ENCODE measurements at regions not wholly inside any gene's neighbourhood (a gene's known extent, or its start where the extent isn't known, plus 50 kb on each side); places are given as distances from the start of the nearest gene placed in this dataset.
"Not testable (repeated sequence)": the region's sequence is repeated elsewhere in the genome, so short reads cannot be mapped to it uniquely, and the experiment has no call there.

DNA sequence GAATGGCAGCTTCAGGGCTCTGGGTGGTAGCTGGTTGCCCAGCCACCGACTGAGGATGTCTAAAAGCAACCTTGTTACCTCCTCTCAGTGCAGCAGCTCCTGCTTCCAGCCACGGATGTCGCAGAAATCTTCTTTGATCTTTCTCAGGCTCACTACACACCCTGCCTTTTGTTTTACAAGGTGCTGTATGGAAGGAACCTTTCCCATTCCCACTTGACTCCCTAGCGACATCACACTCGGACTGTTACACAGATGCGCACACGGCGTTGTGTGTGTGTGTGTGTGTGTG lies 135.8 kb upstream of the CPHXL start:
- intact Hi-C loops (cut with DNase I; ENCODE audit: low total_unique reads), result no loop called here
- H3K27ac ChIP-seq, result no peak overlapping the region
- no peaks in the 10 kb centered on the region for H3K9me3 ChIP-seq
- no peaks in the 10 kb centered on the region for H3K36me3 ChIP-seq
- H3K4me1 ChIP-seq, result no peaks in the 10 kb centered on the region
- TF ChIP-seq CTCF (IDR thresholded peaks at IDR 0.05), result no peak
- no peak for DNase-seq
- no peak overlapping the region for H3K4me3 ChIP-seq
- no peaks in the 10 kb centered on the region for H3K27me3 ChIP-seq

- no peak for TF ChIP-seq CTCF (IDR thresholded peaks at IDR 0.05)
- intact Hi-C loops (cut with DNase I; ENCODE audit: low total_unique reads), result no loop called here
- no peaks in the 10 kb centered on the region for H3K36me3 ChIP-seq
- no peak overlapping the region for H3K4me3 ChIP-seq
- H3K27ac ChIP-seq, result no peak overlapping the region
- no peaks in the 10 kb centered on the region for H3K27me3 ChIP-seq
- DNase-seq, result no peak
- H3K4me1 ChIP-seq, result no peaks in the 10 kb centered on the region
- no peaks in the 10 kb centered on the region for H3K9me3 ChIP-seq
These were observed 138.0 kb upstream of the CPHXL start for GRCh38 chr16:75864243-75864642.

DNA sequence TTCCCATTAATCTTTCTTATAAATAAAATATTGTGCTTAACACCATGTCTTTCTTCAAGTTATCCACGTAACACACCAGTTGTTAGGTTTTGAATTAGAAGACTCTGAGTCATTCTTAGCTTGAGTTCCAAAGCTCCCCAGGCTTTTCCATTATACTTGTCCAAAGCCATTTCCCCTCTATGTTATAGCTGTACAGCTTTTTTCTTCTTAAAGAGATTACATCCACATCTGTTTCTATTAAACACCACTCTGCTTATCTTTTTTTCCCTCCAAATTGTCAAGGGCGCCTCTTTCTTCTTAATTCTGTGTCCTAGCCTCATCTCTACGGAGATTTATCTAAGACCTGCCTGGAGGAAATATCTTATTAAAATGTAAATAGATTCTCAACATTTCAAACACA lies 139.4 kb upstream of the CPHXL start:
- no peak overlapping the region for H3K4me3 ChIP-seq
- DNase-seq, result no peak
- no peaks in the 10 kb centered on the region for H3K9me3 ChIP-seq
- no peaks in the 10 kb centered on the region for H3K4me1 ChIP-seq
- intact Hi-C loops (cut with DNase I; ENCODE audit: low total_unique reads), result no loop called here
- H3K27ac ChIP-seq, result no peak overlapping the region
- H3K36me3 ChIP-seq, result no peaks in the 10 kb centered on the region
- no peaks in the 10 kb centered on the region for H3K27me3 ChIP-seq
- no peak for TF ChIP-seq CTCF (IDR thresholded peaks at IDR 0.05)

- no peak overlapping the region for H3K4me3 ChIP-seq
- no peaks in the 10 kb centered on the region for H3K9me3 ChIP-seq
- intact Hi-C loops (cut with DNase I; ENCODE audit: low total_unique reads), result no loop called here
- H3K27me3 ChIP-seq, result no peaks in the 10 kb centered on the region
- DNase-seq, result no peak
- no peaks in the 10 kb centered on the region for H3K36me3 ChIP-seq
- H3K27ac ChIP-seq, result no peak overlapping the region
- no peak for TF ChIP-seq CTCF (IDR thresholded peaks at IDR 0.05)
- H3K4me1 ChIP-seq, result no peaks in the 10 kb centered on the region
These were observed 142.6 kb upstream of the CPHXL start for GRCh38 chr16:75868636-75869632.

GRCh38 chr16:75881280-75881679 lies 155.0 kb upstream of the CPHXL start:
- H3K27ac ChIP-seq; H3K27me3 ChIP-seq; H3K4me1 ChIP-seq; DNase-seq; intact Hi-C loops (cut with DNase I; ENCODE audit: low total_unique reads); H3K4me3 ChIP-seq; H3K36me3 ChIP-seq; H3K9me3 ChIP-seq: not testable (repeated sequence)

- no peak overlapping the region for H3K27ac ChIP-seq
- H3K27me3 ChIP-seq, result no peaks in the 10 kb centered on the region
- H3K4me1 ChIP-seq, result no peaks in the 10 kb centered on the region
- H3K4me3 ChIP-seq, result no peak overlapping the region
- no peaks in the 10 kb centered on the region for H3K9me3 ChIP-seq
- intact Hi-C loops (cut with DNase I; ENCODE audit: low total_unique reads), result no loop called here
- no peak for TF ChIP-seq CTCF (IDR thresholded peaks at IDR 0.05)
- no peak for DNase-seq
- H3K36me3 ChIP-seq, result no peaks in the 10 kb centered on the region
These were observed 172.9 kb upstream of the CPHXL start for GRCh38 chr16:75899163-75899562.

Measured in tibial artery (tissue), 4 donors.